NCI-H2081 (cell line): ENCODE measurements at regions not wholly inside any gene's neighbourhood (a gene's known extent, or its start where the extent isn't known, plus 50 kb on each side); places are given as distances from the start of the nearest gene placed in this dataset.
"Not testable (repeated sequence)": the region's sequence is repeated elsewhere in the genome, so short reads cannot be mapped to it uniquely, and the experiment has no call there.

Experiments used
- DNase-seq, 2 experiments: peaks; one replicate each; lab custom pipeline; 2025; lab: John Stamatoyannopoulos, UW

- no peak for DNase-seq
Measured at GRCh38 chr14:48027115-48027514, 351.7 kb upstream of the MDGA2 start.

DNA sequence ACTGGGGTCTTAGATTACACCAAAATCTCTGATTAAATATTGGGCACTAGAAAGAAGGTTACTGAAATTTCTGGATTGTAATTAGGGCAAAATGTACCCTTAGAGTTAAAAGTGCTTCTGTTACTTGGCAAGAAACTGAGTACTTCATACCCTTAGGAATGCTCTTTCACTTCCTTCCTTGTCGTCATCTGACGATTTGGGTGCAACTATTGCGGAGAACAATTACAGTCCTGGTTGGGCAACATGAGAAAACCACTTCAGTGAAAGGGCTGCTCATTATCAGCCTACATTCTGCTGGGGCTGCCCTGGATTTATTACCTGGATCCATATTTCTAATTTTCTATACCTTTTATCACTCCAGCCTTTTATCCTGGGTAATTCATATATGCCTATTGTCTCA lies 348.5 kb upstream of the MDGA2 start:
- DNase-seq: no peak

DNA sequence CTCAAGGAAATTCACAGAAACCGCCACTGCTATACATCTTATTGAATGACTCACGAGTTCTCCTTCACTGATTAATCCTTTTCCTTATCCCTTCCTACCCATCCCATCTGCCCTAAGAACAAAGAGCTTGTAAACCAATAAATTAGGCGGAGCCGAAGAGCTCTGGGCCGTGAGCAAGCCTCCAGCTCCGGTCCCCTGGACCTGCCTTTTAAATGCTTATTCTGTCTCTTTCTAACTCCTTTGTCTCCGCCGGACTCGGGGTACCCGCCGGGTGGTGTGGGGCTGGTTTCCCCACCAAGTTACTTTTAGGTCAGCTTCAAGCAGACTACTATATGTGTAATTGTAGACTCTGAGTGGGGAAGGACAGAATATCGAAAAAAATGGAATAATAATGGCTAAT lies 336.1 kb upstream of the MDGA2 start:
- DNase-seq: not testable (repeated sequence)

- no peak for DNase-seq
Measured at GRCh38 chr14:48008646-48009045, 333.2 kb upstream of the MDGA2 start.

DNA sequence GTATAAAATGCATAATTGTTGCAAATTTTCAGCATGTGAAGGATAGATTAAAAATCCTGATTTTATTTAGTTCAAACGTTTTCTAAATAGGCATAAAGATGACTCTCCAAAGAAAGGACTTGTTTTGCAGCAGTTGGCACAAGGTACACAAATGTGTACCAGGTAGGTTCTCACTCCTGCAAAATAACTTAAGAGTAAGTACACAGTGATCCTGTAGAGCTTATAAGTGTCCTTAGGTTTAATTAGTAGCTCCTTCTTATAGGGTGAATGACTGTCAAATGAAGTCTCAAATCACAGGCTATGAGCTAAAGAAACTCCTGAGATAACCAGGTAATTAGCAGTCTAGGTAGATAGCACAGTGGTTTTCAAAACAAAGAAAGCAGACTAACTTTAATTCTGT lies 330.6 kb upstream of the MDGA2 start:
- DNase-seq: no peak

GRCh38 chr14:47993883-47994282 lies 318.5 kb upstream of the MDGA2 start:
- DNase-seq: no peak

DNA sequence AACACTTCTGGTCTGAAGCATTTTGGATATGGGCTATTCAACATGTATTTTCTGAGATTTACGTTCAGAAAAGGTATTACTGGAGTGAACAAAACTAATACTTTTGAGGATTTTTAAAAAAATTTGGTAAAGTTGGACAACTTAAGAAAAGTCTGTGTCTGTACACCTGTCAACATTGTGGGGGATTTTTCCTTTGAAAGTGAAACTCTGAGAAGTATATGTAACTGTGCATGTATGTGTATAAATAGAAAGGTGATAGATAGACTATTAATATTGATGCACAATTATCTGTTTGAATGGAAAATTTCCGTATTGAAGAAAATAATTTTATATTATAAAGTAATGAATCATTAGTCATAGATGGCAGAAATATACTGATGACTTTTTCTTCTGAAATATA lies 312.8 kb upstream of the MDGA2 start:
- DNase-seq: no peak

DNA sequence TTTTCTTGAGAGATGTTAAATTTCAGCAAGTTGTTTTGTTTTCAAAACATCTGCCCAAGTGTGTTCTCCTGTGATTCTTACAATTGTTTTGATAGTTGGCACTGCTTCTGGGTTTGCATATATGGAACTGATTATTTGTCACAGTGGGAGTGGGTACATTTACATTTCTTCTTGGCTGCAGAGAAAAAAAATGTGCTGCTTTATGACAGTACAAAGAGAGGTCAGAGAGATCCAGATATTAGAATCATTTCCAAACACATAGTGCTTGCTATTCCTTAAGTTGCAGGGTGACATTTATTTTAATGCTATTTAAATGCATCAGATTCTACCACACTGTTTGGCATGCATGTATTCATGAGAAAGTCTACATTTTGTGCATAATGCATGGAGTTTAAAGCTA lies 303.5 kb upstream of the MDGA2 start:
- DNase-seq: no peak

GRCh38 chr14:47976139-47976538 lies 300.7 kb upstream of the MDGA2 start:
- no peak for DNase-seq

DNA sequence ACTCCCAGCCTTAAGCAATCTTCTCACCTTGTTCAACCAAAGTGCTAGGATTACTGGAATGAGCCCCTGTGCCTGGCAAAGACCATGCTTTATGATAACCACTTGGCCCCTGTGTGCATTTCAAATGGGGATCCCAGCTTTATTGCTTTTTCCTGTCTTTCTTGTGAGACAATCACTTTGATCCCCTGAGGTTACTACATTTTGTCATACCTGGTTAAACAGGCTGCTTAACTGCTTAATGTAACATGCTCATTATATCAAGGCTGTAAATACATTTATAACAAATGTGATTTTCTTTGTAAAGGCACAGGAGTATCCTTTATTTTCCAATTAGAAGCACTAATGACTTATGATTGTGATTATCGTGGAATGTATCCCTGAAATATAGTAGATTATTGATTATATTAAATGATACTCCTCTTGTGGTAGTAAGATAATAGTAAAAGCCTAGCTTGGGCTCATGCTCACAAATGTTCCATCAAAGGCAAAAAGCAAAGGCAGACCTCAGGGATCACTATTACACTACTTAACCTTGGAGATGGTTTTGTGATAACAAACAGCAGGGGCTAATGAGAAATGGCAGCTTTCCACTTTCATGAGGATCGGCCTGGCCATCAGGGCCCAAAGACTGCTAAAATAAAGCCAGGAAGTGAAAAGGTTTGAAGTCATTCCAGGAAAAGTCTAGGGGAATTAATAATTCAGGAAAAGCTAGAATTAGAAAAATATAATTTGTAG lies 290.8 kb upstream of the MDGA2 start:
- DNase-seq: no peak

- no peak for DNase-seq
Measured at GRCh38 chr14:47961634-47962033, 286.2 kb upstream of the MDGA2 start.

DNA sequence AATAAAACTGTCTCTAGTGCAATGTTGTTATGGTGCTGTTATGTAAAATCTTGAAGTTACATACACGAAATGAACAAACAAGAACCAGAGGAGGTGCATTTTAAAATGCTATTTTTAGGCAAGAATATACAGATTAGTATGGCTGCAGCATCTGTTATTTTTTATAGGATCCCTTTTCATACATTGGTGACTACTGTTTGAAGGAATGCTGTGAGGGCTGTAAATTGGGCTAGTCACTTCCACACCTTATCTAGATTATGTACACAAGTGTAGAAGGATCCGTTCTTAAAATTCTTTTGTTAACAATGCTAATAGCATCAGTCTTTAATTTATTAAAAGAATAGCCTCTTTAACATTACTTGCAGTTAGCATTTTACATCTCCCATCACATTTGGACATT lies 284.3 kb upstream of the MDGA2 start:
- no peak for DNase-seq

- DNase-seq: no peak
Measured at GRCh38 chr14:47949006-47949405, 273.6 kb upstream of the MDGA2 start.

DNA sequence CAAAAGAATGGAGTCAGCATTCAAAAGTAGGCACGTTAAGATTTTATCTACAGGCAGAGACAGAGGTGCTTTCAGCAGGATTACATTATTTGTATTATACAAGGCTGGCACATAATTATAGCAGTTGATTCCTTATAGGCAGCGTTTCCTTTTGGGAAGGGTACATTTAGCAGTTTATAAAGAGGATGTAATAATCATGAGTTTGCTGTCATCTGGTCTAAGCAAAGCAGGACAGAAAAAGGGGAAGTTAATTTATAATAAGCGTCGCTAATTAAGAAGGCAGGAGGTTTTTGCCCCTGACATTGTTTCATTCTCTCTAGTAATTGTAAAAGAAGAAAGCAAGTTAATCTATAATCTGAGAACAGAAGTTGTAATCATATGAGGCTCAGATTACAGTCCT lies 259.9 kb upstream of the MDGA2 start:
- DNase-seq: no peak

- DNase-seq: no peak
Measured at GRCh38 chr14:47929334-47929733, 253.9 kb upstream of the MDGA2 start.

- no peak for DNase-seq
Measured at GRCh38 chr14:47921133-47921532, 245.7 kb upstream of the MDGA2 start.

DNA sequence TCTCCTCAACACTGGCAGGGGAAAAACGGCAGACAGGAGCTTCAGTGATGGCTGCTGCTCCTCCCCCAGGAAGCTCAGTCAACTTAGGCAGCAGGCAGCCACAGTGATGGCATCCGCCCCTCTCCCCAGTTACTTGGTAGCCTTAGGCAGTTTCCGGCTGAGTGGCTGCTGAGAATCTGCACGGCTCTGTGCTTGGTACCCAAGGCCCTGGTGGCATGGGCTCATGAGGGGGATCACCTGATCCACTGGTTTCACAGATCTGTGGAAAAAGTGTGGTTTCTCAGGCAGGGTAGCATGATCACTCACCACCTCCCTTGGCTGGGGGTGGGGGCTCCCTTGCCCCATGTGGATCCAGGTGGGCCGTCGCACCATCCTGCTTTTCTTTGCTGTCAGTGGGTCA lies 244.6 kb upstream of the MDGA2 start:
- DNase-seq: no peak

DNA sequence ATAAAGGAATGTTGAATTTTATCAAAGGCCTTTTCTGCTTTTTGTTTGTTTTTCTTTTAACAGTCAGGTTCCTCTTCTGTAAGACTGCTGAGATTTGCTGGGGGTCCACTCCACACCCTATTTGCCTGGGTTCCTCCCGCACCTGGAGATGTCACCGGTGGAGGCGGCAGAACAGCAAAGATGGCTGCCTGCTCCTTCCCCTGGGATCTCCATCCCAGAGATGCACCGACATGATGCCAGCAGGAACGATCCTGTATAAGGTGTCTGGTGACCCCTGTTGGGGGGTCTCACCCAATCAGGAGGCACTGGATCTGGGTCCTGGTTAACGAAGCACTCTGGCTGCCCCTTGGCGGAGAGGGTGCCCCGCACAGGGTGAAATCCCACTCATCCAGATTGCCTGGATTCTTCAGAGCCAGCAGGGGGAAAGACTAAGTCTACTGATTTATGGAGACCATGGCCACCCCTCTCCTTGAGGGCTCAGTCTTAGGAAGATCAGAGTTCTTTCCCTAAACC lies 244.0 kb upstream of the MDGA2 start:
- DNase-seq: no peak

DNA sequence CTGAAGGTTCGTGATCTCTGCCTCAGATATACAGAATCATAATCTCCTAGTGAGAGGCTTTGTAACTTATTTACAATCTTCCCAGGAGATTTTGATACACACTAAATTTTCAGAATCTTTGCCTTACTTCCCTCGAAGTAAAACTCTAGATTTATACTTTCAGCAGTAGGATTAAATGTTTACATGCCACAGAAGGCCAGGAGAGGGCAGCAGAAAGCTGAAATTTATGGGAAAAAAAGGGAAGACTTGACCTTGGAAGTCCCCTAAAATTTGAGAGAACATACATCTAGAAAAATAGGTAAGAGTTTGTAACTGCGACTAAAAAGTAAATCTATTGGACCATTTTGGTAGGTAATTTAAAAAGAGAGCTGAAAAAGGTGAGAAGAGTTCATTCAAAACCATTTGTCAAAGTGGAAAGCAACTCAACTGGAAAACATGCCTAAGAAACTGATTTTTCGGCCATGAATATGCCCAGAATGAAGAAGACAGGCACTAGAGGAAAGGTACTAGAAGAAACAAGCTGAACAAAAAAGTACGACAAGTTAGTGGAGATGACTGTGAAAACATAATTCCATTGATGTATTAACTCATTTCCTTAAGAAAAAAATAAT lies 242.0 kb upstream of the MDGA2 start:
- DNase-seq: peak; percentile 17 to 46

- peak in 1 of 2 experiments; percentile 9 for DNase-seq
Measured at GRCh38 chr14:47901141-47901540, 225.7 kb upstream of the MDGA2 start.

DNA sequence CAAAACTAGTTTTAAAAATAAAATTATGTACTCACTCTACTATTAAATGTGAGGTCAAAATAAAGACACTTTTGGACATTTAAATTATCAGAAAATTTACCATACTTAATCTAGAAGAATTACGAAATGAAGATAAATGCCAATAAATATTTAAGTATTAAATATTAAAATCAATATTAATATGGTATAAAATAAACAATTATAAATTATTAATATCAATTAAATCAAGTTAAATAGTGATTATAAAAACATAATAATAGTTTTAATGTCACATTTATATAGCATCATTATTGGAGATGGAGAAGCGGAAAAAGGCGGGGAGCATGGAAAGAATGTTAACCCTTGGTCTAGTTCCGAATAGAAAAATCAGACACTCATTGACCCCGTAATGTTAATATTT lies 224.3 kb upstream of the MDGA2 start:
- DNase-seq: no peak

DNA sequence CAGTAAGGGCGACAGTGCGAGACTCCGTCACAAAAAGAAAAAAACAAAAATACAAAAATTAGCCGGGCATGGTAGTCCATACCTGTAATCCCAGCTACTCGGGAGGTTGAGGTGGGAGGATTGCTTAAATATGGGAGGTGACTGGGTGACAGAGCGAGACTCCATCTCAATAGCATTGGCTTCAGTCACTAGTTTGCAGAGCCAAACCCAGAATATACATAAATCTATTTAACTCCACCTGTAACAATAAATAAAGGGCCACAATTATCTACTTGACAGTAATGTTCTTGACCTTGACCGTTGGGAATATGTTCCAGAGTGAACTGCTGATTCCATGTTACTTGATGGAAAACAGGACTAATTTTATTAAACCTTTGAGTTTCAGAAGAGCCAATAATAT lies 198.9 kb upstream of the MDGA2 start:
- no peak for DNase-seq

DNA sequence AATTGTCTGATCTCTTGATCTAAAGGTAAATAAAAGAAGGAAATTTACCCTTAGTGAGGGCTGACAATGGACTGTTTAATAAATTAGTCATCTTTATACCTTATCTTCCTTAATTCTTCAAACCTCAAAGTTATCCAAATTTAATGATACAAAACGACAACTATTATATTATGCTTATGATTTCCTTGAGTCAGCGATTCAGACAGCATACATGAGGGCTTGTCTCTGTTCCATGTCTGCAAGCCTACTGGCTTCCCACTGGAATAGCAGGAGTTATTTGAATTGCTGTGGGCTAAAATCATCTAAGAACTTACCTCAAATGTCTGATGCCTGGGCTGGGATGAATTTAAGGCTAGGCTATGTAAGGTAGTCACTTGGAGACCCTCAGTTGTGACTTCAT lies 197.2 kb upstream of the MDGA2 start:
- DNase-seq: no peak

DNA sequence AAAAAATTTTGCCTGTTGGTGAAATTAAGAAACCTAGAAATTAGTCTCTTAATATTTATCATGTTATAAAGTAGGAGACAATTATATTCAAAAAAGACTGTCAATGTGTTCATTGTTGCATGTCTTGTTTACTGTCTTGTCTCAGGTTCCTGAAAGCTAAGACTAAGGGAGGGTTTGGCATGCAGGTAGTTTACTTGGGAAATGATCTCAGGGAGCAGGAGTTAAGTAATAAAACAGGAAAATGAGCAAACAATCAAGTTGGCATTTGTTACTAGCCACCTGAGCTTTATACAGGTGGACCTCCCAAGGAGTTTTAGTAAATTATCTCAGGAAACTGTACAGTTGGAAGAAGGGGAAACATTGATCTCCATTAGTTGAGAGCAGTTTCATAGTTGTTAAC lies 188.0 kb upstream of the MDGA2 start:
- DNase-seq: no peak
